Pancreas (tissue), 10 donors: ENCODE measurements at regions not wholly inside any gene's neighbourhood (a gene's known extent, or its start where the extent isn't known, plus 50 kb on each side); places are given as distances from the start of the nearest gene placed in this dataset.

Source experiments
- ATAC-seq, 4 donors: fragments of 200-7000 bp; cut with Tn5 transposase; one replicate each; pipeline versions ENCODE4 v1.8.0 to v1.9.1; 2020; ENCODE audit warnings: mild to moderate bottlenecking in 4 of 4, moderate library complexity in 4 of 4
- DNase-seq, 6 donors: peaks; one replicate each; pipeline ENCODE4 v3.0.0-alpha.2; 2020
- FAIRE-seq: peaks from 2 replicates; lab custom pipeline; 2012; peaks lifted over from hg19 to GRCh38; lab: Jason Lieb, UNC
- H3K27ac ChIP-seq, 4 donors: fragments of 200-600 bp; sonication (generic); 1 replicate in 3 of 4; 2 replicates in 1 of 4; pipeline versions ENCODE4 v1.5.0 to v1.8.0; 2020
- H3K27me3 ChIP-seq, 4 donors: fragments of 200-600 bp; one replicate each; pipeline ENCODE4 v1.8.0; 2021
- H3K36me3 ChIP-seq, 3 donors: fragments of 200-600 bp; sonication (generic) in 1 of 3; one replicate each; pipeline versions ENCODE4 v1.5.0 to v1.8.0; 2020 to 2021
- H3K4me1 ChIP-seq, 3 donors: fragments of 200-600 bp; one replicate each; pipeline ENCODE4 v1.8.0; 2021
- H3K4me3 ChIP-seq, 4 donors: fragments of 200-600 bp; sonication (generic) in 2 of 4; one replicate each; pipeline versions ENCODE4 v1.5.0 to v1.8.0; 2020 to 2021
- H3K9me3 ChIP-seq, 4 donors: fragments of 200-600 bp; one replicate each; pipeline ENCODE4 v1.8.0; 2021
- WGBS, 2 donors: extraction: QIAGEN DNeasy Blood & Tissue Kit; methylation state at CpG; one replicate each; pipeline ENCODE4 v1.1.7; 2013; 5-methylcytosine and 5-hydroxymethylcytosine counted together
- intact Hi-C, 3 donors: fragments of 100-400 bp; cut with DNase I; formaldehyde crosslinking; loops; one replicate each; pipeline versions ENCODE4 v1.11.1 to v1.14.2; 2022
- TF ChIP-seq, protein P1 (sequence below), 4 donors: fragments of 200-600 bp; sonication (generic) in 3 of 4; IDR thresholded peaks; one replicate each; pipeline versions ENCODE4 v1.5.0 to v1.8.0; 2021; ENCODE audit warnings: antibody characterized with exemption in 4 of 4
- donor health status: healthy with polysubstance abuse.
- donor health status: DM: no; HTN: no; CAD: no; lungs with moderate emphysema.
- donor health status: DM: no; HTN: no; CAD: no.
- donor health status: control.
- donor health status: control.
- donor health status: Bipolar disorder and iron deficiency.
- donor health status: DM: yes; HTN: yes; CAD: no.
- donor health status: DM: no; HTN: no; CAD: no.
- donor health status: DM: no; HTN: no; CAD: no.
- donor health status: DM: yes; HTN: yes; CAD: no.

DNA sequence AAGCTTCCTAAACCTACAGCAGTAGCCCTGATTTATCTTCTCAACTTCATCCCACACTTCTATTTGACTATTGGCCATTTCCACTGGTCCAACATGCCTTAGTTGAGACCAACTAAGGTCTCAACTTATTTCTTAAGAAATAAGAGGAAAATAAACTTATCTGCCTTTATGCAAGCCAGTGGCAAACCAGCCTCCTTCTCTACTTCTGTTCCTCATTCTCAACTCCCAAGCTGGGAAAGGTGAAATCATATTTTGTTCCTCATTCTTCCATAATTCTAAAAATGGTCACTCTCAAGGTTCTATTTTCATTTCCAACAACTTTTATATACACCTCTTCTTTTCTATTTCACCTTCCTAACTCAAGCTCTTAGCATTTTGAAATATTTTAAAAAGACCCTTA is 149.6 kb upstream of the C9orf72 start:
- FAIRE-seq = no peak
- intact Hi-C loops = loop anchor here in 1 of 3 donors (10.0 kb wide), 1 partner anchor 342 kb away; no protein-coding TSS in a partner anchor
- H3K4me3 ChIP-seq = no peak overlapping the region

DNA sequence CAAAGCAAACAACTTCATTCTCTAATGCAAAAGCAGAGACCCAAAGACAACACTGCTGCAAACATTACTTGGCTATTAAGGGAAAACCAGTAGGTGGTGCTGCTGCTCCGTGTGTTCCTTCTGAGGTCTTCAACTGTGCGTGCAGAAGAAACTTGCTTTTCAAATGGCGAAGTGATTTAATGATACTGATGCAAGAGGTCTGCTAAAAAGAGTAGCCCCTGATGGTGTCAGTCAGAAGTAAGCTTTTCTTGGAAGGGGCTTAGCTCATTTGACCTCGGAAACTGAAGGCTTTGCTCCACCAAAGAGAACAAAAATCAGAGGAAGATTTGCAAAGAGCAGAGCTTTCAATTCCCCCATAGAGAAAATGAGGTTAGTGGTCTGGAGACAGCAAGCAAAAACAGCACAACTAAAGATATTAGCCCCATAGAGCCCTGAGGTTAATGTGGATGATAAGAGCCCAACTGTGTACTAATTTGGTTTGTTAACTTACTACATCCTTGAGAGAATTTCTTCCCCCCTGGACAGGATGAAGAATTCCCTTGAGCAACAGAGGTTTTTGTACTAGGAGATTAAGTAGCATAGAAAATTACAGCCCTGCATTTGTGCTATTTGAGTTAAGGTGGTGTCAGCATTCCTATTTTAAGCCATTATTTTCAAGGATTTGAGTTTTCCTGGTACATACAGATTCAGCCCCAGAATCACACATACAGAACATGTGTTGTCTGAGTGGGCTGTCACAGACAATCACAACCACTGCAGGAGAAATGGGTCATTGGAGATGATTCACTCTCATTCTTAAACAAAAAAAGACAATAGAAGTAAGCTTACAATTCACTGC is 153.2 kb upstream of the C9orf72 start:
- WGBS, 2 donors = 3 to 8% methylated on average over 4 of the region's 4 CpGs
- DNase-seq = peak in 3 of 6 donors; percentile 24 to 59 (median 42)
- H3K27ac ChIP-seq = no peak overlapping the region
- TF ChIP-seq, protein P1, sequence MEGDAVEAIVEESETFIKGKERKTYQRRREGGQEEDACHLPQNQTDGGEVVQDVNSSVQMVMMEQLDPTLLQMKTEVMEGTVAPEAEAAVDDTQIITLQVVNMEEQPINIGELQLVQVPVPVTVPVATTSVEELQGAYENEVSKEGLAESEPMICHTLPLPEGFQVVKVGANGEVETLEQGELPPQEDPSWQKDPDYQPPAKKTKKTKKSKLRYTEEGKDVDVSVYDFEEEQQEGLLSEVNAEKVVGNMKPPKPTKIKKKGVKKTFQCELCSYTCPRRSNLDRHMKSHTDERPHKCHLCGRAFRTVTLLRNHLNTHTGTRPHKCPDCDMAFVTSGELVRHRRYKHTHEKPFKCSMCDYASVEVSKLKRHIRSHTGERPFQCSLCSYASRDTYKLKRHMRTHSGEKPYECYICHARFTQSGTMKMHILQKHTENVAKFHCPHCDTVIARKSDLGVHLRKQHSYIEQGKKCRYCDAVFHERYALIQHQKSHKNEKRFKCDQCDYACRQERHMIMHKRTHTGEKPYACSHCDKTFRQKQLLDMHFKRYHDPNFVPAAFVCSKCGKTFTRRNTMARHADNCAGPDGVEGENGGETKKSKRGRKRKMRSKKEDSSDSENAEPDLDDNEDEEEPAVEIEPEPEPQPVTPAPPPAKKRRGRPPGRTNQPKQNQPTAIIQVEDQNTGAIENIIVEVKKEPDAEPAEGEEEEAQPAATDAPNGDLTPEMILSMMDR (IDR thresholded peaks at IDR 0.05) = peak; percentile 14 to 68 (median 66)
- no peak overlapping the region for H3K4me3 ChIP-seq
- intact Hi-C loops = loop anchor here in 1 of 3 donors (10.0 kb wide), 1 partner anchor 338 kb away; no protein-coding TSS in a partner anchor
- peak; percentile 69 to 94 (median 90) for ATAC-seq
- H3K4me1 ChIP-seq = no peaks in the 10 kb centered on the region
- H3K27me3 ChIP-seq = no peaks in the 10 kb centered on the region
- H3K36me3 ChIP-seq = no peaks in the 10 kb centered on the region
- no peaks in the 10 kb centered on the region for H3K9me3 ChIP-seq
- FAIRE-seq = peak; percentile 26

More for the DNA sequence above, 149.6 kb upstream of the C9orf72 start:
- ATAC-seq = no peak
- Histone ChIP-seq H3K27me3 (no peaks in the 10 kb centered on the region), H3K4me1 (no peaks in the 10 kb centered on the region), H3K9me3 (no peaks in the 10 kb centered on the region), H3K27ac (no peak overlapping the region), H3K36me3 (no peaks in the 10 kb centered on the region)
- no peak for DNase-seq
- TF ChIP-seq, protein P1 (IDR thresholded peaks at IDR 0.05) = no peak

DNA sequence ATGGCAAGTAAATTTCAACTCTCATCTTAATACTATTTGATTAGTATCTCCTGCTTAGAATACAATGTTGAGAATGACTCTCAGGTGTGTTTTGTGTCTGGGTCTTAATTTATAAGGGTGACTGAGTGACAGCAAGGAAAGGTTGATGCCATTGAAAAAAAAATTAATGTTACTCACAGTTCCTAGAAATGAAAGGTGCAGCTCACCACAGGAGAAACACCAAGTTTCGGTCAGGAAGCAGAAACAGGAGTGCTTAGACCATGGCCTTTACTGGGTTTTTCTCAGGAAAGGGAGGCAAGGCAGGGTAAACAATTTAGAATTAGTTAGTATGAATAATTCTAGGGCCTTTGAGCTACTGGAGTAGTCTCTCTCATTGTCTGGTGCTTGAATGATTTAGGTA is 159.2 kb upstream of the C9orf72 start:
- Histone ChIP-seq H3K4me1 (no peaks in the 10 kb centered on the region), H3K27ac (no peak overlapping the region), H3K36me3 (no peaks in the 10 kb centered on the region), H3K27me3 (no peaks in the 10 kb centered on the region), H3K4me3 (no peak overlapping the region), H3K9me3 (no peaks in the 10 kb centered on the region)
- intact Hi-C loops = loop anchor here in 1 of 3 donors (10.0 kb wide), 1 partner anchor 342 kb away; no protein-coding TSS in a partner anchor
- TF ChIP-seq, protein P1 (IDR thresholded peaks at IDR 0.05) = no peak
- no peak for FAIRE-seq
- no peak for DNase-seq
- WGBS, 2 donors = 93 to 96% methylated on average over 1 of the region's 1 CpG
- ATAC-seq = no peak

DNA sequence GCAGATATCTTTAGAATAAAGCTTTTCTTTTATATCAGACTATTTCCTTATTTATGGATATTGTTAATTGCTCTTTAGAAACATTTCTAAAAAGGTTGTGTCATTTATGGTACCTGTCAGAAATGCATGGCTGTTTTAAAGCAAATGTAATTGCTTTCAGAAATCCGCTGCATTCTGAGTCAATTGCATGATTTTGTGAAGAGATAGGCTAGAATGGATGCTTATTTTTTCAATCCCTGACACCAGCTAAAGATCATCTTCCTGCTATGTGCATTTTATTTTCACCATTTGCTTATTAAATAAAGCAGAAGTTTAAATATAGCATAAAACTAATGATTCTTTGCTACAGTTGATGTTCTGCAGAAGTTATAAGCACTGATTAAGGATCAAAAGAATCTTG is 170.2 kb upstream of the C9orf72 start:
- Histone ChIP-seq H3K9me3 (no peaks in the 10 kb centered on the region), H3K36me3 (no peaks in the 10 kb centered on the region), H3K4me1 (no peaks in the 10 kb centered on the region), H3K27me3 (no peaks in the 10 kb centered on the region), H3K27ac (no peak overlapping the region), H3K4me3 (no peak overlapping the region)
- intact Hi-C loops = no loop called here
- whole genome bisulfite sequencing, 2 donors = 45 to 77% methylated on average over 1 of the region's 1 CpG
- DNase-seq = no peak
- TF ChIP-seq, protein P1 (IDR thresholded peaks at IDR 0.05) = no peak
- no peak for FAIRE-seq
- ATAC-seq = no peak

DNA sequence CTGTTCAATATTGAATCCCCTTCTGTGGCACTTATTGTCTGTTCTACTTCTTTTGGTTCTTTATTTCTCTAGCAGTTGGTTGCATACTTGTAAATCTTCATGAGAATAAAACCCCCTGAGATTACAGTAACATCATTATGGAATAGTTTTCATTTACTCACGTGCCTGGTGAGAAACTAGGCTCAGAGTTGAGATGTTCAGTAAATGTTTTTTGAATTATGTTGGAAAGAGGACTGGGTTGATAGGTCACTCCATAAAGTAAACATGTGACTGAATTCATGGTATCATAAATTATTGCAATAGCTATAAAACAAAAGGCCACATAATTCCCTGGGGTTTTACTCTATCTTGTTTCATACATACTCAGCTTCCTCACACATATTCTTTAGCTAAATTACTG is 174.2 kb upstream of the C9orf72 start:
- ATAC-seq = no peak

More for the DNA sequence above, 174.2 kb upstream of the C9orf72 start:
- no peak for DNase-seq
- H3K27ac ChIP-seq = no peak overlapping the region
- 23 to 40% methylated on average over 1 of the region's 1 CpG for WGBS, 2 donors
- H3K9me3 ChIP-seq = no peaks in the 10 kb centered on the region
- no peaks in the 10 kb centered on the region for H3K4me1 ChIP-seq
- no peaks in the 10 kb centered on the region for H3K27me3 ChIP-seq
- intact Hi-C loops = no loop called here
- TF ChIP-seq, protein P1 (IDR thresholded peaks at IDR 0.05) = no peak
- no peak for FAIRE-seq
- H3K36me3 ChIP-seq = no peaks in the 10 kb centered on the region
- no peak overlapping the region for H3K4me3 ChIP-seq
